NB4 (cell line): ENCODE measurements at regions not wholly inside any gene's neighbourhood (a gene's known extent, or its start where the extent isn't known, plus 50 kb on each side); places are given as distances from the start of the nearest gene placed in this dataset.

ENCODE experiments used
- POLR2A ChIP-seq: IDR thresholded peaks from 2 replicates; pipeline ENCODE4 v1.6.1; 2011; ENCODE audit warnings: mild to moderate bottlenecking; ENCODE audit not compliant: insufficient read length; ENCODE audit errors: extremely low read depth
- TF ChIP-seq, protein P1 (sequence below): IDR thresholded peaks from one replicate; pipeline ENCODE4 v1.5.1; 2012; ENCODE audit warnings: low read depth, low read length

DNA sequence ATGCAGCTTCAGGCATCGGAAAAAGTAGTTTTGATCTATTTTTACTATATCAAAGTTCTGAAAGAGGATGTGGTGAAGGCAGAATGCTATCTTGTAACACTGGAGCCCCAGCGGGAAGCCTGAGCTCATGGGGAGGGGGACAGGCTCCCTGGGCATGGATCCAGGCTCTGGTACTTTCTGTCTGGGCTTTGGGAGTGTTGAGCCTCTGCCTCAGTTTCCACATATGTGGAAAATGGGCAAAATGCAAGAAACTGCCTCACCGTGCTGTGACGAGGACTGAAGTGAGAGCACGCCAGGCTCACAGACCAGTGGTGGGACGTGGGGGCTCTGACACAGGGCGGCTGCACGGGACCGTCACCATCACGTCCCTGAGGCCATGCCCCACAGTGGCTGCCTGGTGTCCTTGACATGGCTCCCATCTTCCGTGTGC lies 182.9 kb upstream of the SHH start:
- TF ChIP-seq, protein P1, sequence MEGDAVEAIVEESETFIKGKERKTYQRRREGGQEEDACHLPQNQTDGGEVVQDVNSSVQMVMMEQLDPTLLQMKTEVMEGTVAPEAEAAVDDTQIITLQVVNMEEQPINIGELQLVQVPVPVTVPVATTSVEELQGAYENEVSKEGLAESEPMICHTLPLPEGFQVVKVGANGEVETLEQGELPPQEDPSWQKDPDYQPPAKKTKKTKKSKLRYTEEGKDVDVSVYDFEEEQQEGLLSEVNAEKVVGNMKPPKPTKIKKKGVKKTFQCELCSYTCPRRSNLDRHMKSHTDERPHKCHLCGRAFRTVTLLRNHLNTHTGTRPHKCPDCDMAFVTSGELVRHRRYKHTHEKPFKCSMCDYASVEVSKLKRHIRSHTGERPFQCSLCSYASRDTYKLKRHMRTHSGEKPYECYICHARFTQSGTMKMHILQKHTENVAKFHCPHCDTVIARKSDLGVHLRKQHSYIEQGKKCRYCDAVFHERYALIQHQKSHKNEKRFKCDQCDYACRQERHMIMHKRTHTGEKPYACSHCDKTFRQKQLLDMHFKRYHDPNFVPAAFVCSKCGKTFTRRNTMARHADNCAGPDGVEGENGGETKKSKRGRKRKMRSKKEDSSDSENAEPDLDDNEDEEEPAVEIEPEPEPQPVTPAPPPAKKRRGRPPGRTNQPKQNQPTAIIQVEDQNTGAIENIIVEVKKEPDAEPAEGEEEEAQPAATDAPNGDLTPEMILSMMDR, result no peak
- TF ChIP-seq POLR2A, result no peak
